AG09309 (cell line): ENCODE measurements at regions not wholly inside any gene's neighbourhood (a gene's known extent, or its start where the extent isn't known, plus 50 kb on each side); places are given as distances from the start of the nearest gene placed in this dataset.

Source experiments
- DNase-seq: peaks from one replicate; pipeline ENCODE4 v3.0.0-alpha.2; 2010; ENCODE audit warnings: low read depth
- H3K4me3 ChIP-seq: 2 replicates; pipeline ENCODE4 v1.5.1; 2011; ENCODE audit warnings: mild to moderate bottlenecking, low read depth, low read length, moderate library complexity; ENCODE audit not compliant: control insufficient read depth
- TF ChIP-seq, protein P1 (sequence below): IDR thresholded peaks from 2 replicates; pipeline ENCODE4 v1.5.1; 2011; ENCODE audit warnings: mild to moderate bottlenecking, low read depth, low read length, inconsistent platforms; ENCODE audit not compliant: insufficient read depth, control insufficient read depth; ENCODE audit errors: missing control alignments

- DNase-seq, result no peak
- TF ChIP-seq, protein P1, sequence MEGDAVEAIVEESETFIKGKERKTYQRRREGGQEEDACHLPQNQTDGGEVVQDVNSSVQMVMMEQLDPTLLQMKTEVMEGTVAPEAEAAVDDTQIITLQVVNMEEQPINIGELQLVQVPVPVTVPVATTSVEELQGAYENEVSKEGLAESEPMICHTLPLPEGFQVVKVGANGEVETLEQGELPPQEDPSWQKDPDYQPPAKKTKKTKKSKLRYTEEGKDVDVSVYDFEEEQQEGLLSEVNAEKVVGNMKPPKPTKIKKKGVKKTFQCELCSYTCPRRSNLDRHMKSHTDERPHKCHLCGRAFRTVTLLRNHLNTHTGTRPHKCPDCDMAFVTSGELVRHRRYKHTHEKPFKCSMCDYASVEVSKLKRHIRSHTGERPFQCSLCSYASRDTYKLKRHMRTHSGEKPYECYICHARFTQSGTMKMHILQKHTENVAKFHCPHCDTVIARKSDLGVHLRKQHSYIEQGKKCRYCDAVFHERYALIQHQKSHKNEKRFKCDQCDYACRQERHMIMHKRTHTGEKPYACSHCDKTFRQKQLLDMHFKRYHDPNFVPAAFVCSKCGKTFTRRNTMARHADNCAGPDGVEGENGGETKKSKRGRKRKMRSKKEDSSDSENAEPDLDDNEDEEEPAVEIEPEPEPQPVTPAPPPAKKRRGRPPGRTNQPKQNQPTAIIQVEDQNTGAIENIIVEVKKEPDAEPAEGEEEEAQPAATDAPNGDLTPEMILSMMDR, result no peak
- no peak overlapping the region for H3K4me3 ChIP-seq
These were observed 168.8 kb upstream of the RHOBTB1 start for GRCh38 chr10:61112771-61113170.

GRCh38 chr10:61110936-61111335 is 167.0 kb upstream of the RHOBTB1 start:
- TF ChIP-seq, protein P1, result no peak
- DNase-seq, result no peak
- no peak overlapping the region for H3K4me3 ChIP-seq

DNA sequence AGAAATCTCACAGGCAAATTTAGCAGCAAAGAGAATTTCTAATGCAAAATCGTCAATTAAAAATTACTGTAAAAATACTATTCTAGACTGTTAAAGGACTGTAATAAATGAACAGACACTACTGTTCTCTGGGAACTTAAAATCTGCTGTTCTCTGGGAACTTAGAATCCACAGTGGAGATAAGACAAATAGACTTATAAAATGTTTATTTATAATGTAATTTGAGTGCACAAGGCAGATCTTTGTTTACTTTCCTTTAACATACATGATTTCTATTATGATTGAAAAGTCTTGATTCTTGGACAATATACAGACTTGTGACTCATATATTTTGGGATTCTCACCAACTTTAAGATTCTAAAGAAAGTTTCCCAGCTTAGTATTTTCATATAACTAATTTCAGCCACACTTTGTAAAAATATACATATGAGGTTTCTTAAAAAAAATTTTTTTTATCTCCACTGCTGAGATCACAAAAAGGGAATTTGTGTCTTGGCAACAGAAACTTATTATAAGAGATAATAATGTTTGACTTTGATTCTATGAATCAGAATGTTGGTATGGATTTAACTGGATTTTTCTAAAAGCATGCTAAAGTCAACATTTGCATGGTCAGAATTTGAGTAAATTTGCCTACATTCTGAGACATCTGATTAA is 166.3 kb upstream of the RHOBTB1 start:
- DNase-seq, result peak; percentile 23
- H3K4me3 ChIP-seq, result no peak overlapping the region
- TF ChIP-seq, protein P1, result no peak

DNA sequence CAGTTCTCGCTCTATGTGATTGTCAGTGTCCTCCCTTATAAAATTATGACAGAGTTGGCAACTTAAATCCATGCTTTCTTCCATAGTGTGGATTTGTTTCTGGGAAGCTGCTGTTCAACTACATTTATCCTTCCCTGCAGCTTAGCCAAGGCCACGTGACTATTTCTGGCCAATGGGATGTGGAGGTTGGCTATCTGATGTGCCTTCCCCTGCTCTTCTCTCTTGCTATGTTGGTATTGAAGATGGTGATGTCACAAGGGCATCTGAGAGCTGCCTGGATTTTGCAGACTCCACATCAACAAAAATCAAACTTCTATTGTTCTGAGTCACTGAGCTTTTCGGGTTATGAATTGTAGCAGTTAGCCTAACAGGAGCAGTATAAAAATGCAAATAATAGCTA is 164.9 kb upstream of the RHOBTB1 start:
- TF ChIP-seq, protein P1, result no peak
- no peak overlapping the region for H3K4me3 ChIP-seq
- no peak for DNase-seq

DNA sequence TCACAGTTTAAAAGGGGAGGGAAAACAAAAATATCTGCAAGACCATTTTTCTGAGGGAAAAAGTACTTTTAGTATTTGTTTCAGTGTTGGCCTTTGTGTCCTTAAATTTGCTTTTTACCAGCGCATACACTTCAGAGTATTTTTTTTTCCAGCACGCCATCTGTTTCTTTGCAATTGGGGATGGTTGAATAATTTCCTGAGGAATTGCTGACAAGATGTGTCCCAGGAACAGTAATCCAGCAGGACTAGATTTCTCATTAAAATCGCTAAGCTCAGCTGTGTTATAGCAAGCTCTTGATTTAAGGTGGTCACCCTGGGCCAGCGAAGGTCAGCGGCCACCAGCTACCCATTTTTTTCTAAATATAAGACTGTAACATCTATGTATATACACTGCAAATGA is 156.9 kb upstream of the RHOBTB1 start:
- no peak for DNase-seq
- TF ChIP-seq, protein P1, result no peak

GRCh38 chr10:61099756-61100155 is 155.8 kb upstream of the RHOBTB1 start:
- TF ChIP-seq, protein P1, result no peak
- DNase-seq, result no peak
- H3K4me3 ChIP-seq, result no peak overlapping the region

More for the DNA sequence above, 156.9 kb upstream of the RHOBTB1 start:
- H3K4me3 ChIP-seq, result no peak overlapping the region
